GM23248 (cell line): ENCODE measurements at regions not wholly inside any gene's neighbourhood (a gene's known extent, or its start where the extent isn't known, plus 50 kb on each side); places are given as distances from the start of the nearest gene placed in this dataset.

Experiments used
- DNase-seq: peaks from one replicate; pipeline ENCODE4 v3.0.0-alpha.2; 2015
- H2AFZ ChIP-seq: fragments of 200-600 bp; sonication (generic); 2 replicates; pipeline ENCODE4 v1.6.1; 2016; ENCODE audit warnings: antibody characterized with exemption
- H3F3A ChIP-seq: fragments of 200-600 bp; sonication (generic); 2 replicates; pipeline ENCODE4 v1.6.1; 2016; ENCODE audit warnings: mild to moderate bottlenecking, antibody characterized with exemption, mixed run types; ENCODE audit not compliant: insufficient read depth
- H3K27ac ChIP-seq: fragments of 200-600 bp; sonication (generic); 2 replicates; pipeline ENCODE4 v1.5.1; 2016; ENCODE audit warnings: mild to moderate bottlenecking
- H3K27me3 ChIP-seq: fragments of 200-600 bp; sonication (generic); replicated peaks from 2 replicates; pipeline ENCODE4 v1.6.1; 2016; ENCODE audit warnings: mild to moderate bottlenecking; ENCODE audit not compliant: insufficient read depth
- H3K36me3 ChIP-seq: fragments of 200-600 bp; sonication (generic); 2 replicates; pipeline ENCODE4 v1.6.1; 2016; ENCODE audit warnings: low read depth, mild to moderate bottlenecking
- H3K4me1 ChIP-seq: fragments of 200-600 bp; sonication (generic); 2 replicates; pipeline ENCODE4 v1.6.1; 2016; ENCODE audit warnings: mild to moderate bottlenecking; ENCODE audit not compliant: insufficient read depth
- H3K4me2 ChIP-seq: fragments of 200-600 bp; sonication (generic); one replicate; pipeline ENCODE4 v1.6.1; 2016; ENCODE audit warnings: mild to moderate bottlenecking; ENCODE audit not compliant: unreplicated experiment
- H3K4me3 ChIP-seq: fragments of 200-600 bp; sonication (generic); 2 replicates; pipeline ENCODE4 v1.5.1; 2016; ENCODE audit warnings: mild to moderate bottlenecking
- H3K79me2 ChIP-seq: fragments of 200-600 bp; sonication (generic); 2 replicates; pipeline ENCODE4 v1.6.1; 2016; ENCODE audit warnings: mild to moderate bottlenecking; ENCODE audit not compliant: insufficient read depth
- H3K9ac ChIP-seq: fragments of 200-600 bp; sonication (generic); 2 replicates; pipeline ENCODE4 v1.6.1; 2016; ENCODE audit warnings: mild to moderate bottlenecking
- H3K9me2 ChIP-seq: fragments of 200-600 bp; sonication (generic); 2 replicates; pipeline ENCODE4 v1.6.1; 2016; ENCODE audit warnings: mixed run types, mild to moderate bottlenecking, moderate library complexity; ENCODE audit not compliant: insufficient read depth
- H3K9me3 ChIP-seq: fragments of 200-600 bp; sonication (generic); one replicate; pipeline ENCODE4 v1.6.1; 2017; ENCODE audit warnings: low read depth
- H4K20me1 ChIP-seq: fragments of 200-600 bp; sonication (generic); 2 replicates; pipeline ENCODE4 v1.6.0; 2016; ENCODE audit not compliant: insufficient read depth
- EZH2 ChIP-seq: fragments of 200-600 bp; sonication (generic); IDR thresholded peaks from 2 replicates; pipeline ENCODE4 v1.6.1; 2018; ENCODE audit warnings: antibody characterized with exemption, mild to moderate bottlenecking; ENCODE audit not compliant: insufficient read depth, poor library complexity, severe bottlenecking
- EZH2phosphoT487 ChIP-seq: fragments of 200-600 bp; sonication (generic); IDR thresholded peaks from 2 replicates; pipeline ENCODE4 v1.6.1; 2018; ENCODE audit warnings: antibody characterized with exemption, moderate library complexity, mild to moderate bottlenecking, low read depth; ENCODE audit not compliant: insufficient read depth
- WGBS, 2 experiments: methylation state at CpG; one replicate each; pipeline ENCODE4 v1.1.6; 2015 to 2017; ENCODE audit warnings: low lambda C conversion rate in 2 of 2, low coverage in 1 of 2; ENCODE audit errors: missing lambda C conversion rate in 2 of 2; 5-methylcytosine and 5-hydroxymethylcytosine counted together
- in situ Hi-C: fragments of 300-500 bp; cut with MboI; formaldehyde crosslinking; loops from 2 replicates; pipeline ENCODE4 v1.15.0; 2020

DNA sequence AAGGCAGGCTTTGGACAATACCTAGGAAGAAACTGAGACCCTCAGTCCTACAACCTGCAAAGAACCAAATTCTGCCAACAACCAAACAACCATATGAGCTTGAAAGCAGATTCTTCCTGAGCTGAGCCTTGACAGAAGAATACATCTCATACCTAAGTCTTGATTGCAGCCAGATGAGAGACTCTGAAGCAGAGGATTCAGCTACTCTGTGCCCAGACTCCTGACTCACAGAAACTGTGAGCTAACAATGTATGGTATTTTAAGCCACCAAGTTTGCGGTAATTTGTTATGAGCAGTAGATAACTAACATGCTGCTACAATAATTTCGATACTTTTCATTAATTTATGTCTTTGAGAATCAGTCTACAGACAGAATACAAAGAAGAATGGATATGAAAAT is 325.1 kb upstream of the CBLB start:
- 56 to 57% methylated on average over 2 of the region's 2 CpGs for WGBS, 2 experiments
- no peaks in the 10 kb centered on the region for H3K9me2 ChIP-seq

DNA sequence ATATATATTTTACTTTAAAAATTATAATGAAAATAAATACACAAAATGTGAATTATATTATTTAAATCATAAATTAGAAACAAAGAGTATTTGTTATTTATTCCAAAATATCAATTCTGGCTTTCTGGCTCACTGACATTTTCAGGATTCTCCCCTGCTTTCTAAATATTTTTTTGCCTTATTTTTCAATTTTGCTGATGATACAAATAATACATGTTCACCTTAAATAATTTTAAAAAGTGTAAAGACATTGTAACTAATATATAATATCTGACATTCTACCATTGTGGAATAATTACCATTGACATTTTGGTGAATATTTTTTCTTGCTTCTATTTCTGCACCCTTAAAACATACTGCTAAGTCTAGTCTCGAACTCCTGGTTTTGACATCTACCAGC is 325.9 kb upstream of the CBLB start:
- 87 to 96% methylated on average over 1 of the region's 1 CpG for WGBS, 2 experiments
- Histone ChIP-seq H3K4me3 (no peak overlapping the region), H3K27me3 (no peaks in the 10 kb centered on the region), H3K9ac (no peak overlapping the region), H3K36me3 (no peaks in the 10 kb centered on the region), H4K20me1 (no peaks in the 10 kb centered on the region), H3K4me1 (peaks cover 7% of the 10 kb centered on the region; the same call in 1 of the 2 replicates), H3K4me2 (no peak overlapping the region), H3K9me2 (no peaks in the 10 kb centered on the region), H2AFZ (no peak overlapping the region), H3K9me3 (no peaks in the 10 kb centered on the region), H3F3A (peaks cover 7% of the 10 kb centered on the region; the same call in 1 of the 2 replicates), H3K79me2 (no peaks in the 10 kb centered on the region), H3K27ac (no peak overlapping the region)
- no peak for DNase-seq
- in situ Hi-C loops: no loop called here
- TF ChIP-seq EZH2phosphoT487 (no peak), EZH2 (no peak)

More for the DNA sequence above, 325.1 kb upstream of the CBLB start:
- H3K4me3 ChIP-seq: no peak overlapping the region
- H3K4me1 ChIP-seq: peaks cover 1% of the 10 kb centered on the region; the same call in 1 of the 2 replicates
- no peaks in the 10 kb centered on the region for H3K36me3 ChIP-seq
- no peak overlapping the region for H3K4me2 ChIP-seq
- no peak overlapping the region for H3K27ac ChIP-seq
- no peaks in the 10 kb centered on the region for H3K9me3 ChIP-seq
- peaks cover 7% of the 10 kb centered on the region; the same call in 1 of the 2 replicates for H3F3A ChIP-seq
- no peaks in the 10 kb centered on the region for H3K27me3 ChIP-seq
- 0 out of 2 replicates have a peak overlapping the region, but pooled peaks have one; percentile 12 for H2AFZ ChIP-seq
- no peaks in the 10 kb centered on the region for H4K20me1 ChIP-seq
- peak; percentile 69 for DNase-seq
- in situ Hi-C loops: no loop called here
- no peak for TF ChIP-seq EZH2phosphoT487
- no peak for TF ChIP-seq EZH2
- no peak overlapping the region for H3K9ac ChIP-seq
- no peaks in the 10 kb centered on the region for H3K79me2 ChIP-seq

DNA sequence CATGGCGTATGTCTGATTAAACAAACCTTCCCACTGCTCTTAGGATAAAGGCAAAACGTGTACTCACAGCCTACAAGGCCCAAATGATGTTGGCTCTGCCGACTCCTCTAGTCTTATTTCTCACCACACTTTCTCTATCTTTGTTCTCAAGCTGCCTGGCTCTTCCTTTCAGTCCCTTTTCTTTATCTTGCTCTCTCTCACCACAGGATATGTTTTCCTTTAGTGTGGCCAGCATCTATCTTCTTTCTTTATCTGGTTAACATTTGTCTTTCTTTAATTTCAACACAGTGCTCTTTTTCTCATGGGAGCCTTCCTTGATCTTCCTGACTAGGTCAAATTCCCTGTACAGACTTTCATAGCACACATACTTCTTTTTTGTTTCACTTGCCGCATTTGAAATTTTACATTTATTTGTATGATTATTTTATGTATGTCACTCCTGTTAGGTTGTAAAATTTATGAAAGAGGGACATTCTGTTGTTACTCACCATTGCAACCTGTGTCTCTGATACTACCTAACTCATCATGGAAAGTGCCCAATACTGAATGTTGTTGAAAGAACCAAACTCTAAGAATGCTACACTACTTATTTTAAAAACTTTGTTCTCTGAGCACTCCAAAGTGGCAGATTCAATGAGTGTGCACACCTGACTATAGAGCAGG is 328.9 kb upstream of the CBLB start:
- H3K9ac ChIP-seq: no peak overlapping the region
- no peaks in the 10 kb centered on the region for H4K20me1 ChIP-seq
- no peaks in the 10 kb centered on the region for H3K27me3 ChIP-seq
- H3K4me2 ChIP-seq: no peak overlapping the region
- H3K9me3 ChIP-seq: no peaks in the 10 kb centered on the region
- no peaks in the 10 kb centered on the region for H3K79me2 ChIP-seq
- TF ChIP-seq EZH2phosphoT487: no peak
- no peak for TF ChIP-seq EZH2
- no peak overlapping the region for H2AFZ ChIP-seq
- H3K4me1 ChIP-seq: peaks cover 7% of the 10 kb centered on the region; the same call in 1 of the 2 replicates
- peaks cover 7% of the 10 kb centered on the region; the same call in 1 of the 2 replicates for H3F3A ChIP-seq
- in situ Hi-C loops: no loop called here
- DNase-seq: no peak
- no peaks in the 10 kb centered on the region for H3K36me3 ChIP-seq
- WGBS, 2 experiments: 76 to 83% methylated on average over 4 of the region's 4 CpGs
- no peak overlapping the region for H3K4me3 ChIP-seq
- no peak overlapping the region for H3K27ac ChIP-seq
- H3K9me2 ChIP-seq: no peaks in the 10 kb centered on the region

GRCh38 chr3:106204160-106204868 is 335.5 kb upstream of the CBLB start:
- in situ Hi-C loops: no loop called here
- H4K20me1 ChIP-seq: no peaks in the 10 kb centered on the region
- no peaks in the 10 kb centered on the region for H3K27me3 ChIP-seq
- H3K9ac ChIP-seq: no peak overlapping the region
- no peak overlapping the region for H2AFZ ChIP-seq
- H3K9me3 ChIP-seq: no peaks in the 10 kb centered on the region
- no peaks in the 10 kb centered on the region for H3K36me3 ChIP-seq
- H3K79me2 ChIP-seq: no peaks in the 10 kb centered on the region
- WGBS, 2 experiments: 96 to 97% methylated on average over 5 of the region's 5 CpGs
- peaks cover 24% of the 10 kb centered on the region for H3K4me1 ChIP-seq
- H3K27ac ChIP-seq: no peak overlapping the region
- no peaks in the 10 kb centered on the region for H3F3A ChIP-seq
- H3K4me3 ChIP-seq: no peak overlapping the region
- no peak overlapping the region for H3K4me2 ChIP-seq
- DNase-seq: no peak
- H3K9me2 ChIP-seq: no peaks in the 10 kb centered on the region
- TF ChIP-seq EZH2: no peak
